ENCODE measurements at regions not wholly inside any gene's neighbourhood (a gene's known extent, or its start where the extent isn't known, plus 50 kb on each side); places are given as distances from the start of the nearest gene placed in this dataset.

- ATAC-seq (no peak), DNase-seq (no peak)
- Histone ChIP-seq H3K27me3 (no peaks in the 10 kb centered on the region), H3K4me3 (no peak overlapping the region), H3K36me3 (no peaks in the 10 kb centered on the region), H3K27ac (no peak overlapping the region), H3K9me3 (peaks cover 0 to 4% of the 10 kb centered on the region in 2 donors), H3K4me1 (no peaks in the 10 kb centered on the region)
- intact Hi-C loops (cut with DNase I), result no loop called here
- TF ChIP-seq CTCF (IDR thresholded peaks at IDR 0.05), result no peak
Observed at GRCh38 chr10:29897430-29897829, 162.0 kb downstream of the JCAD start.

DNA sequence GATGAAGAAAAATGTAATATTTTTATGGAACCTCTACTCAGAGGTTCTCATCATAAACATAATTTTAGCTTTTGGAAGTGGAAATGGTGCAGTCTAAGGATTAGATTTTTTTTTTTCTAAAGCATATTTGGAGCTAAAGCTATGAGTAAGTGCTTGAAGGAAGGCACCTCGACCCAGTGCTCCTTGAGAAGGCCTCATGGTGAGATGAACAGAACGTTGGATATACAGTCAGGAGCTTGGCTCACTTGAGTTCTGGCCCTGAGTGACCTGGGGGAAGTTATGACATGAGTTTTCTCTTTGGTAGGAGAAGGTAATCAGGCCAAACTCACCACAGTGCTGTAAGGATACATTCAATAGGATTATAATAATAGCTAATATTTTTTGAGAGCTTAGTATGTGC, 163.3 kb downstream of the JCAD start:
- Histone ChIP-seq H3K4me3 (no peak overlapping the region), H3K4me1 (no peaks in the 10 kb centered on the region), H3K9me3 (peaks cover 0 to 4% of the 10 kb centered on the region in 2 donors), H3K27ac (peak overlapping the region in 1 of 2 donors; percentile 28), H3K27me3 (no peaks in the 10 kb centered on the region), H3K36me3 (no peaks in the 10 kb centered on the region)
- ATAC-seq (no peak), DNase-seq (no peak)
- intact Hi-C loops (cut with DNase I), result no loop called here
- no peak for TF ChIP-seq CTCF (IDR thresholded peaks at IDR 0.05)

DNA sequence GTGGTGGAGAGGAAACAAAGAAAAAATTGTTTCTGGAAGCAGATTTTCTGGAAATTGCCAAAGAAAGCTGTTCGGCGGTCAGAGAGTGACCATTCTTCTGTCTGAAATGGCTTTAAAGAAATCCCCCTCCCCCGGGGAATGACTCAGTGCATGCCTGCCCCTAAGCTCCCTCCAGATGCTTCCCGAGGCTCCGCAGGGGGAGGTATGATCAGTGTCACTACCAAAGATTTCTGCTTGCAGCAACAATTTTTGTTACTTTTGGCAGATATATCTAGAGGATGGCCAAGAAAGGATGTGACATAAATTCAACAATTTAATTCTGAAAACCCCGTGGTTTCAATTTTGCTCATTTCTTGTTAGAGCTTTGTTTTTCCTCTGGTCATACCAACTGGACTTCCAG, 163.9 kb downstream of the JCAD start:
- Histone ChIP-seq H3K9me3 (peaks cover 0 to 4% of the 10 kb centered on the region in 2 donors), H3K27me3 (no peaks in the 10 kb centered on the region), H3K4me1 (no peaks in the 10 kb centered on the region), H3K27ac (peak overlapping the region in 1 of 2 donors; percentile 28), H3K4me3 (no peak overlapping the region), H3K36me3 (no peaks in the 10 kb centered on the region)
- intact Hi-C loops (cut with DNase I), result no loop called here
- ATAC-seq (peak; percentile 86), DNase-seq (peak in 2 of 4 donors; percentile 48 to 60)
- TF ChIP-seq CTCF (IDR thresholded peaks at IDR 0.05), result no peak

DNA sequence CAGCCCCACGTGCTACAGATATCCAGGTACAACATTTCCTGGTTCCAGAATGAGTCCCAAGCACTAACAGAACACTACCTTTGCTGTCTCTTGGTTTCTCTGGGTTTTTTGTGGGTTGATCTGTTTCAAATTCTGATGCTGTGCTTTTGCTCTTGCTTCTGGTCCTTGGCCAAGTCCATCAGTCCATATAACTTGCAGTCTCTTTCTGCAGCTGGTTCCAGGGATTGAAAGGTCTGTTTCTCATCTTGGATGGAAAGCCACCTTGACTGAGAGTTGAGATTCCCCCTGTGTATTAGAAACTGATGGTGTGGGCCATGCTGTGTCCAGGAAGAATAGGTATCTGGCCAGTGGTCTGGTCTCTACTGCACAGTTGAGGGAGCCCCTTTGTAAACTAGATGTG, 171.1 kb downstream of the JCAD start:
- DNase-seq (no peak), ATAC-seq (no peak)
- TF ChIP-seq CTCF (IDR thresholded peaks at IDR 0.05), result no peak
- H3K4me3 ChIP-seq, result no peak overlapping the region
- no peaks in the 10 kb centered on the region for H3K4me1 ChIP-seq
- no peaks in the 10 kb centered on the region for H3K36me3 ChIP-seq
- H3K9me3 ChIP-seq, result no peaks in the 10 kb centered on the region
- intact Hi-C loops (cut with DNase I), result no loop called here
- no peak overlapping the region for H3K27ac ChIP-seq
- no peaks in the 10 kb centered on the region for H3K27me3 ChIP-seq

DNA sequence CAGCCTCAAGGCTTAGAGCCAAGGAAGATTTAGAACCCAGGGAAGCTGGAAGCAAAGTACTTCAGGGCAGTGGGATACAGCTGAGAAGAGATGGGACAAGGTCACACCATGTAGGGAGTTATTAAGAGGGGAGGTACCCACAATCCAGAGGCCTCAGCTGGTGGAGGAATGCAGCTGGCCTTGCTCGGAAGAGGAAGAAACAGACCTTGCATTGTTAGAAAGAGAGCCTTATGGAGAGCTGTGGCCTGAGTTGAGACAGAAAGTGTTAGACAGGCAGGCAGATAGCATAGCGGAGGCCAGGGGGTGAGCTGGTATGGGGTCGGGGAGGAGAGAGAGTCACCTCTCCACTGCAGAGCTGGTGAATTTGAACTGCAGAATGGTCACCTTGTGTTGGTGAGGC, 173.1 kb downstream of the JCAD start:
- Histone ChIP-seq H3K4me1 (no peaks in the 10 kb centered on the region), H3K27ac (no peak overlapping the region), H3K36me3 (no peaks in the 10 kb centered on the region), H3K27me3 (no peaks in the 10 kb centered on the region), H3K4me3 (no peak overlapping the region), H3K9me3 (no peaks in the 10 kb centered on the region)
- no peak for TF ChIP-seq CTCF (IDR thresholded peaks at IDR 0.05)
- intact Hi-C loops (cut with DNase I), result no loop called here
- ATAC-seq (no peak), DNase-seq (no peak)
